ENCODE measurements at regions not wholly inside any gene's neighbourhood (a gene's known extent, or its start where the extent isn't known, plus 50 kb on each side); places are given as distances from the start of the nearest gene placed in this dataset.

GRCh38 chr6:170200458-170200891 lies 90.4 kb downstream of the DLL1 start:
- TF ChIP-seq GATA3 (IDR thresholded peaks at IDR 0.05; ENCODE audit: low read depth, low read length) (no peak), GATA2 (IDR thresholded peaks at IDR 0.05; ENCODE audit: low read depth, low read length) (no peak)
